Activated naive CD4-positive, alpha-beta T cell treated with anti-CD3 and anti-CD28 coated beads for 36 hours (primary cell): ENCODE measurements at regions not wholly inside any gene's neighbourhood (a gene's known extent, or its start where the extent isn't known, plus 50 kb on each side); places are given as distances from the start of the nearest gene placed in this dataset.
"Not testable (repeated sequence)": the region's sequence is repeated elsewhere in the genome, so short reads cannot be mapped to it uniquely, and the experiment has no call there.

ENCODE experiments used
- CTCF ChIA-PET: fragments of 350-600 bp; sonication (Branson Sonifier 250); formaldehyde crosslinking; loops from one replicate; lab custom pipeline; 2021; ENCODE audit warnings: antibody characterized with exemption; lab: Charles Lee
- DNase-seq: peaks from one replicate; pipeline ENCODE4 v3.0.0-alpha.2; 2020
- H3K27ac Mint-ChIP-seq: one replicate; pipeline ENCODE4 v1.8.0; 2021; ENCODE audit warnings: mild to moderate bottlenecking, mixed read lengths
- H3K27me3 Mint-ChIP-seq: one replicate; pipeline ENCODE4 v1.8.0; 2021; ENCODE audit warnings: low read depth, mixed read lengths
- H3K36me3 Mint-ChIP-seq: one replicate; pipeline ENCODE4 v1.8.0; 2021; ENCODE audit warnings: low read depth, mixed read lengths
- H3K4me1 Mint-ChIP-seq: one replicate; pipeline ENCODE4 v1.8.0; 2021; ENCODE audit warnings: low read depth, mixed read lengths
- H3K4me3 Mint-ChIP-seq: one replicate; pipeline ENCODE4 v1.8.0; 2021; ENCODE audit warnings: mild to moderate bottlenecking, moderate library complexity, mixed read lengths
- H3K9me3 Mint-ChIP-seq: one replicate; pipeline ENCODE4 v1.8.0; 2021; ENCODE audit warnings: mixed read lengths
- intact Hi-C: fragments of 100-400 bp; cut with micrococcal nuclease; formaldehyde crosslinking; loops from one replicate; pipeline ENCODE4 v1.15.1; 2023

GRCh38 chr5:142520885-142521284 lies 165.0 kb downstream of the FGF1 start:
- H3K27ac Mint-ChIP-seq: no peak overlapping the region
- peaks cover 2% of the 10 kb centered on the region for H3K36me3 Mint-ChIP-seq
- H3K9me3 Mint-ChIP-seq: peaks cover 8% of the 10 kb centered on the region
- H3K4me1 Mint-ChIP-seq: peaks cover 3% of the 10 kb centered on the region
- no peaks in the 10 kb centered on the region for H3K27me3 Mint-ChIP-seq
- no peak for DNase-seq
- intact Hi-C loops: no loop called here
- CTCF ChIA-PET: no interaction called here
- H3K4me3 Mint-ChIP-seq: no peak overlapping the region

GRCh38 chr5:142519913-142520312 lies 166.0 kb downstream of the FGF1 start:
- CTCF ChIA-PET: interaction anchor here (0.7 kb wide), 1 partner anchor 70 kb away, joined by 3 read pairs; no protein-coding TSS in a partner anchor
- H3K27ac Mint-ChIP-seq, intact Hi-C loops: not testable (repeated sequence)

GRCh38 chr5:142517840-142518239 lies 168.1 kb downstream of the FGF1 start:
- Mint-ChIP-seq H3K4me1 (peaks cover 3% of the 10 kb centered on the region), H3K4me3 (no peak overlapping the region), H3K27ac (no peak overlapping the region), H3K27me3 (no peaks in the 10 kb centered on the region), H3K36me3 (peaks cover 2% of the 10 kb centered on the region), H3K9me3 (peaks cover 8% of the 10 kb centered on the region)
- CTCF ChIA-PET: no interaction called here
- intact Hi-C loops: no loop called here
- no peak for DNase-seq

More at GRCh38 chr5:142519913-142520312, 166.0 kb downstream of the FGF1 start:
- not testable (repeated sequence) for H3K9me3 Mint-ChIP-seq, H3K27me3 Mint-ChIP-seq, H3K36me3 Mint-ChIP-seq, H3K4me3 Mint-ChIP-seq, DNase-seq, H3K4me1 Mint-ChIP-seq

DNA sequence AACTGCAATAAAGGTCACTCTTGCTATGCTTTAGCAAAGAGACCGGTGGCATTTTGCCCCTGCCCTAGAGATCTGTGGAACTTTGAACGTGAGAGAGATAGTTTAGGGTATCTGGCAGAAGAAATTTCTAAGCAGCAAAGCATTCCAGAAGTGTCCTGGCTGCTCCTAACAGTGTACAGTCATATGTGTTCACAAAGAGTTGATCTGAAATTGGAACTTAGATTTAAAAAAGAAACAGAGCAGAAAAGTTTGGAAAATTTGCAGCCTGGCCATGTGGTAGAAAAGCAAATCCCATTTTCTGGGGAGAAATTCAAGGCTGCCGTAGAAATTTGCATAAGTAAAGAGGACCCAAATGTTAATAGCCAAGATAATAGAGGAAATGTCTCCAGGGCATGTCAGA lies 169.2 kb downstream of the FGF1 start:
- CTCF ChIA-PET: no interaction called here
- Mint-ChIP-seq H3K27me3 (no peaks in the 10 kb centered on the region), H3K4me1 (peaks cover 3% of the 10 kb centered on the region), H3K9me3 (peaks cover 8% of the 10 kb centered on the region), H3K36me3 (peaks cover 2% of the 10 kb centered on the region), H3K27ac (no peak overlapping the region), H3K4me3 (no peak overlapping the region)
- intact Hi-C loops: no loop called here
- no peak for DNase-seq

GRCh38 chr5:142515036-142515435 lies 170.9 kb downstream of the FGF1 start:
- peaks cover 8% of the 10 kb centered on the region for H3K9me3 Mint-ChIP-seq
- H3K27ac Mint-ChIP-seq: no peak overlapping the region
- H3K27me3 Mint-ChIP-seq: no peaks in the 10 kb centered on the region
- peaks cover 3% of the 10 kb centered on the region for H3K4me1 Mint-ChIP-seq
- intact Hi-C loops: no loop called here
- no peak for DNase-seq
- H3K4me3 Mint-ChIP-seq: no peak overlapping the region
- peaks cover 2% of the 10 kb centered on the region for H3K36me3 Mint-ChIP-seq
- CTCF ChIA-PET: no interaction called here

DNA sequence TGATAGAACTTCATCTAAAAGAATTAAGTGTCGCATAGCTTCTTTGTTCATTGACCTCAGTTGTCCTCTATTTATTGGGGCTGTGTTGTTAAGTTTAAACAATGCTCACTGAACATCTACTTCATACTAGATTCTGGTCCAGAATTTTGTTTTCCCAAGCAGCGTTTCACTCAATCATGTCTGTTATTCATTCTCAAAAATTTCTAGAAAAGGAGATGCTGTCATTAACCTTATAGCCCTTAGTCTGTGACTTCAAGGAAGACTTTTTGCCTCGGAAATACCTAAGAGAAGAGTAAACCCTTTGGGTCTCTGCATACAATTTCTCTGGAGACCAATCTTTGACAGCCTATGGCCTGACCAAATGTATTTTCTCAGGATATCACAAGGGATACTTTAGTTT lies 171.7 kb downstream of the FGF1 start:
- H3K27ac Mint-ChIP-seq: no peak overlapping the region
- peaks cover 8% of the 10 kb centered on the region for H3K9me3 Mint-ChIP-seq
- DNase-seq: no peak
- CTCF ChIA-PET: interaction anchor here (0.6 kb wide), 1 partner anchor 1004 kb away, joined by 3 read pairs; no protein-coding TSS in a partner anchor
- intact Hi-C loops: no loop called here
- H3K4me3 Mint-ChIP-seq: no peak overlapping the region
- H3K4me1 Mint-ChIP-seq: peaks cover 4% of the 10 kb centered on the region
- H3K36me3 Mint-ChIP-seq: peaks cover 2% of the 10 kb centered on the region
- no peaks in the 10 kb centered on the region for H3K27me3 Mint-ChIP-seq

GRCh38 chr5:142512043-142513042 lies 173.5 kb downstream of the FGF1 start:
- Mint-ChIP-seq H3K27me3 (no peaks in the 10 kb centered on the region), H3K36me3 (peaks cover 2% of the 10 kb centered on the region), H3K9me3 (peaks cover 8% of the 10 kb centered on the region), H3K27ac (no peak overlapping the region), H3K4me1 (peaks cover 23% of the 10 kb centered on the region), H3K4me3 (no peak overlapping the region)
- no peak for DNase-seq
- CTCF ChIA-PET: no interaction called here
- intact Hi-C loops: no loop called here

- intact Hi-C loops: no loop called here
- Mint-ChIP-seq H3K36me3 (no peaks in the 10 kb centered on the region), H3K27ac (no peak overlapping the region), H3K9me3 (peaks cover 3% of the 10 kb centered on the region), H3K27me3 (no peaks in the 10 kb centered on the region), H3K4me1 (peaks cover 31% of the 10 kb centered on the region), H3K4me3 (no peak overlapping the region)
- CTCF ChIA-PET: no interaction called here
- no peak for DNase-seq
These were observed 174.5 kb downstream of the FGF1 start for GRCh38 chr5:142511358-142511757.

DNA sequence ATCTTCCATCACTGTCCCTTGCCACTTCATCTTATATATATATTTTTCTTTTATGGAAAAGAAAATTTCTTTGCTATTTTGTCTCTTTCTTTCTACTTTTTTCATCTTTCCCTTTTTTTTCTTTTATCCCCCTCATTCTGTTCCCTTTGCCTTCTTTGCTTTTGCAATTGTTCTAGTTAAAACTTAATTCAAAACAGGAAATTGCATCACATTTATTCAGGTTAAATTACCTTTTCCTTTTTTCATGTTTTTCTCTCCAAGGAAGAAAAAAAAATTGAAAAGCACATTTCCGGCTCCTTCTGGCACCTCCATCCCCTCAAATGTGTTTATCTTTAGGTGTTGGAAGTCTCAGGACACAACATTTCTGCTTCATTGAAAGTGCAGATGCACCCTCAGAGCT lies 176.9 kb downstream of the FGF1 start:
- Mint-ChIP-seq H3K27me3 (no peaks in the 10 kb centered on the region), H3K27ac (no peak overlapping the region), H3K4me3 (no peak overlapping the region), H3K9me3 (no peaks in the 10 kb centered on the region), H3K36me3 (no peaks in the 10 kb centered on the region), H3K4me1 (peaks cover 44% of the 10 kb centered on the region)
- CTCF ChIA-PET: no interaction called here
- intact Hi-C loops: no loop called here
- no peak for DNase-seq

GRCh38 chr5:142508591-142508990 lies 177.3 kb downstream of the FGF1 start:
- CTCF ChIA-PET: no interaction called here
- intact Hi-C loops: no loop called here
- Mint-ChIP-seq H3K27ac (no peak overlapping the region), H3K36me3 (no peaks in the 10 kb centered on the region), H3K4me1 (peaks cover 49% of the 10 kb centered on the region), H3K9me3 (no peaks in the 10 kb centered on the region), H3K27me3 (no peaks in the 10 kb centered on the region), H3K4me3 (no peak overlapping the region)
- DNase-seq: no peak

GRCh38 chr5:142507531-142508372 lies 178.1 kb downstream of the FGF1 start:
- intact Hi-C loops: no loop called here
- Mint-ChIP-seq H3K36me3 (no peaks in the 10 kb centered on the region), H3K4me1 (peaks cover 51% of the 10 kb centered on the region), H3K27ac (no peak overlapping the region), H3K27me3 (no peaks in the 10 kb centered on the region), H3K9me3 (no peaks in the 10 kb centered on the region), H3K4me3 (no peak overlapping the region)
- DNase-seq: no peak
- CTCF ChIA-PET: no interaction called here

DNA sequence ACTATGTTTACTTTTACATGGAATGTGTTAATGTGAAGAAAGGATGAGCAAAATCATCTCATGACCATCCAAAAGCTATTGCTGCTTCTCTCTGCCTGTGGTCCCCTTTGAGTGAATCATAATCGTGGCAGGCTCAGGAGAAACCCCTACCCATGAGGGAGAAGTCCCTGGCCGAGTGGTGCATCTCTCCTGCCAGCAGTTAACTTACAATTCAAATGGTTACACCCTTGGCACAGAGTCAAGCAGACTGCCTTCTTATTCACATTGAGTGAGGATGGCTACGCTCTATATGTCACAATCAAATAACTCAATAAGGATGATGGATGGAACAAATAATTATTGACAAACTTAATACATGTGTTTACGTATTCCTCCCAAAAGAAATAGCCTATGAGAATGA lies 179.1 kb downstream of the FGF1 start:
- CTCF ChIA-PET: interaction anchor here (0.5 kb wide), 1 partner anchor 113 kb away, joined by 3 read pairs; no protein-coding TSS in a partner anchor
- Mint-ChIP-seq H3K9me3 (no peaks in the 10 kb centered on the region), H3K4me3 (no peak overlapping the region), H3K36me3 (no peaks in the 10 kb centered on the region), H3K4me1 (peaks cover 51% of the 10 kb centered on the region), H3K27ac (no peak overlapping the region), H3K27me3 (no peaks in the 10 kb centered on the region)
- peak; percentile 28 for DNase-seq
- intact Hi-C loops: loop anchor here (1.0 kb wide), 1 partner anchor 34 kb away; no protein-coding TSS in a partner anchor
